H9 (cell line): ENCODE measurements at regions not wholly inside any gene's neighbourhood (a gene's known extent, or its start where the extent isn't known, plus 50 kb on each side); places are given as distances from the start of the nearest gene placed in this dataset.

ENCODE experiments used
- DNase-seq: peaks from one replicate; pipeline ENCODE4 v3.0.0-alpha.2; 2017
- H2AFZ ChIP-seq: one replicate; pipeline ENCODE4 v1.6.1; 2013; ENCODE audit warnings: mild to moderate bottlenecking, low read length, control low read depth, moderate library complexity
- H2AK5ac ChIP-seq: 2 replicates; pipeline ENCODE4 v1.6.1; 2013; ENCODE audit warnings: low read length, control low read depth, mixed read lengths; ENCODE audit not compliant: insufficient read length
- H2BK120ac ChIP-seq: one replicate; pipeline ENCODE4 v1.6.1; 2013; ENCODE audit warnings: low read depth, mild to moderate bottlenecking, low read length, control low read depth, inconsistent platforms; ENCODE audit not compliant: poor library complexity, severe bottlenecking
- H2BK12ac ChIP-seq: 2 replicates; pipeline ENCODE4 v1.6.1; 2013; ENCODE audit warnings: low read length, control low read depth, mixed read lengths, low read depth; ENCODE audit not compliant: insufficient read length
- H2BK15ac ChIP-seq: 2 replicates; pipeline ENCODE4 v1.6.1; 2013; ENCODE audit warnings: low read depth, low read length, control low read depth
- H2BK20ac ChIP-seq: one replicate; pipeline ENCODE4 v1.6.1; 2013; ENCODE audit warnings: low read depth, mild to moderate bottlenecking, low read length, control low read depth, inconsistent platforms; ENCODE audit not compliant: poor library complexity, severe bottlenecking
- H2BK5ac ChIP-seq: 2 replicates; pipeline ENCODE4 v1.6.1; 2013; ENCODE audit warnings: low read length, control low read depth, mixed read lengths; ENCODE audit not compliant: insufficient read length
- H3K14ac ChIP-seq: 2 replicates; pipeline ENCODE4 v1.6.1; 2013; ENCODE audit warnings: low read length, control low read depth; ENCODE audit not compliant: insufficient read depth
- H3K18ac ChIP-seq: 2 replicates; pipeline ENCODE4 v1.6.1; 2013; ENCODE audit warnings: low read depth, mild to moderate bottlenecking, mixed read lengths, low read length, control low read depth; ENCODE audit not compliant: insufficient read length
- H3K23ac ChIP-seq: 2 replicates; pipeline ENCODE4 v1.6.1; 2013; ENCODE audit warnings: low read length, control low read depth, mixed read lengths, low read depth; ENCODE audit not compliant: insufficient read length
- H3K23me2 ChIP-seq: 2 replicates; pipeline ENCODE4 v1.6.1; 2013; ENCODE audit warnings: low read depth, mild to moderate bottlenecking, mixed read lengths, low read length, control low read depth; ENCODE audit not compliant: insufficient read length, poor library complexity, severe bottlenecking
- H3K27ac ChIP-seq: 2 replicates; pipeline ENCODE4 v1.5.1; 2013; ENCODE audit warnings: low read length, control low read depth, mixed read lengths, low read depth; ENCODE audit not compliant: insufficient read length
- H3K27me3 ChIP-seq: 2 replicates; pipeline ENCODE4 v1.6.1; 2013; ENCODE audit warnings: low read length, control low read depth, inconsistent platforms; ENCODE audit not compliant: insufficient read depth
- H3K4ac ChIP-seq: 2 replicates; pipeline ENCODE4 v1.6.1; 2013; ENCODE audit warnings: low read depth, mild to moderate bottlenecking, control low read depth, inconsistent platforms, low read length, moderate library complexity
- H3K4me1 ChIP-seq: 2 replicates; pipeline ENCODE4 v1.6.1; 2013; ENCODE audit warnings: low read length, control low read depth, inconsistent platforms; ENCODE audit not compliant: insufficient read depth
- H3K4me2 ChIP-seq: 2 replicates; pipeline ENCODE4 v1.6.1; 2013; ENCODE audit warnings: low read length, control low read depth, mixed read lengths; ENCODE audit not compliant: insufficient read length, insufficient read depth
- H3K56ac ChIP-seq: 2 replicates; pipeline ENCODE4 v1.6.1; 2013; ENCODE audit warnings: low read depth, mild to moderate bottlenecking, mixed read lengths, low read length, control low read depth; ENCODE audit not compliant: insufficient read length
- H3K79me1 ChIP-seq: 2 replicates; pipeline ENCODE4 v1.6.1; 2013; ENCODE audit warnings: low read depth, mild to moderate bottlenecking, moderate library complexity, low read length, control low read depth, inconsistent platforms; ENCODE audit not compliant: insufficient read depth, poor library complexity, severe bottlenecking
- H3K79me2 ChIP-seq: 2 replicates; pipeline ENCODE4 v1.6.1; 2013; ENCODE audit warnings: low read length, control low read depth, inconsistent platforms; ENCODE audit not compliant: insufficient read depth
- H3K9ac ChIP-seq: 2 replicates; pipeline ENCODE4 v1.6.1; 2013; ENCODE audit warnings: low read length, control low read depth, mixed read lengths; ENCODE audit not compliant: insufficient read length; ENCODE audit errors: extremely low read depth
- H3K9me3 ChIP-seq: one replicate; pipeline ENCODE4 v1.6.1; 2013; ENCODE audit warnings: low read depth, low read length, inconsistent platforms; ENCODE audit not compliant: control insufficient read depth
- H3T11ph ChIP-seq: one replicate; pipeline ENCODE4 v1.6.1; 2013; ENCODE audit warnings: mild to moderate bottlenecking, low read length, control low read depth, inconsistent platforms
- H4K20me1 ChIP-seq: one replicate; pipeline ENCODE4 v1.6.1; 2013; ENCODE audit not compliant: control insufficient read depth, insufficient read length, insufficient read depth
- H4K5ac ChIP-seq: 2 replicates; pipeline ENCODE4 v1.6.1; 2013; ENCODE audit warnings: low read depth, mild to moderate bottlenecking, mixed read lengths, low read length, control low read depth; ENCODE audit not compliant: insufficient read length
- H4K8ac ChIP-seq: replicated peaks from 2 replicates; pipeline ENCODE4 v1.6.1; 2013; ENCODE audit warnings: low read length, control low read depth, mixed read lengths, low read depth; ENCODE audit not compliant: insufficient read length
- H4K91ac ChIP-seq: 2 replicates; pipeline ENCODE4 v1.6.1; 2013; ENCODE audit warnings: low read depth, mild to moderate bottlenecking, moderate library complexity, mixed read lengths, low read length, control low read depth; ENCODE audit not compliant: insufficient read length
- H3K27ac Mint-ChIP-seq, 3 experiments: 2 replicates in 2 of 3; 3 replicates in 1 of 3; pipeline ENCODE4 v1.8.0; 2020 to 2021; ENCODE audit warnings: mixed read lengths in 3 of 3, mild to moderate bottlenecking in 1 of 3, moderate library complexity in 1 of 3
- H3K27me3 Mint-ChIP-seq: 2 replicates; pipeline ENCODE4 v1.8.0; 2021; ENCODE audit warnings: low read depth, mild to moderate bottlenecking, moderate library complexity, mixed read lengths
- H3K36me3 Mint-ChIP-seq, 3 experiments: 2 replicates in 2 of 3; 3 replicates in 1 of 3; pipeline ENCODE4 v1.8.0; 2020 to 2021; ENCODE audit warnings: low read depth in 3 of 3, mixed read lengths in 3 of 3; ENCODE audit not compliant: insufficient read depth in 1 of 3
- H3K4me1 Mint-ChIP-seq, 2 experiments: 2 replicates each; pipeline ENCODE4 v1.8.0; 2020; ENCODE audit warnings: mixed read lengths in 2 of 2
- H3K4me3 Mint-ChIP-seq, 2 experiments: 2 replicates in 1 of 2; 3 replicates in 1 of 2; pipeline ENCODE4 v1.8.0; 2020 to 2021; ENCODE audit warnings: mild to moderate bottlenecking in 2 of 2, mixed read lengths in 2 of 2, moderate library complexity in 1 of 2
- H3K9me3 Mint-ChIP-seq, 2 experiments: 2 replicates in 1 of 2; 3 replicates in 1 of 2; pipeline ENCODE4 v1.8.0; 2020; ENCODE audit warnings: mild to moderate bottlenecking in 2 of 2, mixed read lengths in 2 of 2, moderate library complexity in 1 of 2
- WGBS: extraction: QIAGEN DNeasy Blood & Tissue Kit; methylation state at CpG from one replicate; pipeline ENCODE4 v1.1.7; 2013; ENCODE audit warnings: missing lambda C conversion rate, low lambda C conversion rate, mixed read lengths; ENCODE audit not compliant: insufficient read length; ENCODE audit errors: extremely low coverage; 5-methylcytosine and 5-hydroxymethylcytosine counted together
- TF ChIP-seq, protein P1 (sequence below): fragments of 200-600 bp; sonication (generic); conservative IDR thresholded peaks from 3 replicates; pipeline ENCODE4 v1.8.0; 2021; ENCODE audit warnings: antibody characterized with exemption, mild to moderate bottlenecking

GRCh38 chr4:159435561-159436023 lies 332.7 kb downstream of the RAPGEF2 start:
- Histone ChIP-seq H3K56ac (no peak overlapping the region), H3K9ac (no peak overlapping the region), H2BK12ac (no peak overlapping the region), H2AFZ (no peak overlapping the region), H3T11ph (no peak overlapping the region), H2BK15ac (no peak overlapping the region), H3K14ac (no peak overlapping the region), H3K4me2 (no peak overlapping the region), H3K23ac (no peak overlapping the region), H3K23me2 (no peaks in the 10 kb centered on the region), H4K20me1 (no peaks in the 10 kb centered on the region), H2BK20ac (no peak overlapping the region), H3K79me2 (no peaks in the 10 kb centered on the region), H3K27ac (no peak overlapping the region), H3K27me3 (no peaks in the 10 kb centered on the region), H2BK120ac (no peak overlapping the region), H2AK5ac (no peak overlapping the region), H3K9me3 (no peaks in the 10 kb centered on the region), H4K5ac (no peak overlapping the region), H3K4me1 (no peaks in the 10 kb centered on the region; the same call in 1 of the 2 replicates), H4K91ac (no peak overlapping the region), H2BK5ac (no peak overlapping the region), H3K18ac (no peak overlapping the region), H4K8ac (no peak overlapping the region), H3K4ac (no peak overlapping the region), H3K79me1 (no peaks in the 10 kb centered on the region)
- Mint-ChIP-seq H3K36me3 (no peaks in the 10 kb centered on the region), H3K27ac (no peak overlapping the region), H3K4me3 (no peak overlapping the region), H3K27me3 (no peaks in the 10 kb centered on the region), H3K9me3 (no peaks in the 10 kb centered on the region), H3K4me1 (peaks cover 0 to under 1% of the 10 kb centered on the region in 2 experiments; a peak in 3 of 4 replicates)
- no peak for DNase-seq
- TF ChIP-seq, protein P1, sequence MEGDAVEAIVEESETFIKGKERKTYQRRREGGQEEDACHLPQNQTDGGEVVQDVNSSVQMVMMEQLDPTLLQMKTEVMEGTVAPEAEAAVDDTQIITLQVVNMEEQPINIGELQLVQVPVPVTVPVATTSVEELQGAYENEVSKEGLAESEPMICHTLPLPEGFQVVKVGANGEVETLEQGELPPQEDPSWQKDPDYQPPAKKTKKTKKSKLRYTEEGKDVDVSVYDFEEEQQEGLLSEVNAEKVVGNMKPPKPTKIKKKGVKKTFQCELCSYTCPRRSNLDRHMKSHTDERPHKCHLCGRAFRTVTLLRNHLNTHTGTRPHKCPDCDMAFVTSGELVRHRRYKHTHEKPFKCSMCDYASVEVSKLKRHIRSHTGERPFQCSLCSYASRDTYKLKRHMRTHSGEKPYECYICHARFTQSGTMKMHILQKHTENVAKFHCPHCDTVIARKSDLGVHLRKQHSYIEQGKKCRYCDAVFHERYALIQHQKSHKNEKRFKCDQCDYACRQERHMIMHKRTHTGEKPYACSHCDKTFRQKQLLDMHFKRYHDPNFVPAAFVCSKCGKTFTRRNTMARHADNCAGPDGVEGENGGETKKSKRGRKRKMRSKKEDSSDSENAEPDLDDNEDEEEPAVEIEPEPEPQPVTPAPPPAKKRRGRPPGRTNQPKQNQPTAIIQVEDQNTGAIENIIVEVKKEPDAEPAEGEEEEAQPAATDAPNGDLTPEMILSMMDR = no peak
- no CpG with 5 or more reads among the region's 3 CpGs for WGBS
